CD4-positive, CD25-positive, alpha-beta regulatory T cell (primary cell): ENCODE measurements at regions not wholly inside any gene's neighbourhood (a gene's known extent, or its start where the extent isn't known, plus 50 kb on each side); places are given as distances from the start of the nearest gene placed in this dataset.

ENCODE experiments used
- ATAC-seq, 2 donors: fragments of 150-1000 bp; cut with Tn5 transposase; one replicate each; pipeline ENCODE4 v1.10.0; 2021; ENCODE audit warnings: low read depth in 2 of 2, moderate number of reproducible peaks in 2 of 2, moderate library complexity in 1 of 2
- DNase-seq, 3 donors: peaks; one replicate each; pipeline versions ENCODE4 v3.0.0 to v3.0.0-alpha.2; 2012 to 2022; ENCODE audit warnings: mixed read lengths in 1 of 3
- H3K27ac ChIP-seq: one replicate; pipeline ENCODE4 v1.7.0; 2013; ENCODE audit warnings: mild to moderate bottlenecking, low read length; ENCODE audit not compliant: insufficient read depth, poor library complexity, severe bottlenecking
- H3K27me3 ChIP-seq: one replicate; pipeline ENCODE4 v1.7.0; 2013; ENCODE audit warnings: low read length; ENCODE audit not compliant: control insufficient read depth, insufficient read depth
- H3K36me3 ChIP-seq: one replicate; pipeline ENCODE4 v1.7.0; 2013; ENCODE audit warnings: mild to moderate bottlenecking, low read length, moderate library complexity; ENCODE audit not compliant: control insufficient read depth, insufficient read depth
- H3K4me1 ChIP-seq: 2 replicates; pipeline ENCODE4 v1.7.0; 2013; ENCODE audit warnings: mild to moderate bottlenecking, low read length; ENCODE audit not compliant: insufficient read depth, control insufficient read depth, poor library complexity, severe bottlenecking
- H3K4me3 ChIP-seq: one replicate; pipeline ENCODE4 v1.7.0; 2013; ENCODE audit warnings: low read depth, mild to moderate bottlenecking, low read length, moderate library complexity
- H3K9me3 ChIP-seq, 2 experiments: 1 replicate in 1 of 2; 2 replicates in 1 of 2; pipeline ENCODE4 v1.7.0; 2013; ENCODE audit warnings: low read length in 2 of 2, mild to moderate bottlenecking in 1 of 2, moderate library complexity in 1 of 2; ENCODE audit not compliant: control insufficient read depth in 2 of 2
- H3K27ac Mint-ChIP-seq, 3 donors: one replicate each; pipeline ENCODE4 v1.8.0; 2020 to 2022; ENCODE audit warnings: mild to moderate bottlenecking in 3 of 3, mixed read lengths in 3 of 3, moderate library complexity in 2 of 3
- H3K27me3 Mint-ChIP-seq: one replicate; pipeline ENCODE4 v1.8.0; 2022; ENCODE audit warnings: mild to moderate bottlenecking, mixed read lengths
- H3K36me3 Mint-ChIP-seq: one replicate; pipeline ENCODE4 v1.8.0; 2020; ENCODE audit warnings: mixed read lengths
- H3K4me1 Mint-ChIP-seq, 4 donors: one replicate each; pipeline ENCODE4 v1.8.0; 2020 to 2022; ENCODE audit warnings: mixed read lengths in 4 of 4, mild to moderate bottlenecking in 1 of 4
- H3K4me3 Mint-ChIP-seq, 4 donors: one replicate each; pipeline ENCODE4 v1.8.0; 2020 to 2022; ENCODE audit warnings: mild to moderate bottlenecking in 4 of 4, mixed read lengths in 4 of 4, moderate library complexity in 3 of 4
- H3K9me3 Mint-ChIP-seq, 7 donors: one replicate each; pipeline ENCODE4 v1.8.0; 2020 to 2022; ENCODE audit warnings: mixed read lengths in 7 of 7, mild to moderate bottlenecking in 3 of 7, moderate library complexity in 2 of 7

- DNase-seq (no peak), ATAC-seq (no peak)
- Histone ChIP-seq H3K4me3 (no peak overlapping the region), H3K27ac (no peak overlapping the region), H3K9me3 (no peaks in the 10 kb centered on the region), H3K4me1 (no peaks in the 10 kb centered on the region), H3K27me3 (no peaks in the 10 kb centered on the region), H3K36me3 (no peaks in the 10 kb centered on the region)
- Mint-ChIP-seq H3K4me1 (no peaks in the 10 kb centered on the region), H3K36me3 (no peaks in the 10 kb centered on the region), H3K4me3 (no peak overlapping the region), H3K27ac (no peak overlapping the region), H3K27me3 (no peaks in the 10 kb centered on the region), H3K9me3 (peaks cover 0 to 5% (median 1%) of the 10 kb centered on the region in 7 donors)
These were observed 602.5 kb downstream of the TSN start for GRCh38 chr2:122357998-122358397.

GRCh38 chr2:122358729-122359128, 603.3 kb downstream of the TSN start:
- H3K27ac ChIP-seq = no peak overlapping the region
- H3K27ac Mint-ChIP-seq = no peak overlapping the region
- no peak for ATAC-seq

DNA sequence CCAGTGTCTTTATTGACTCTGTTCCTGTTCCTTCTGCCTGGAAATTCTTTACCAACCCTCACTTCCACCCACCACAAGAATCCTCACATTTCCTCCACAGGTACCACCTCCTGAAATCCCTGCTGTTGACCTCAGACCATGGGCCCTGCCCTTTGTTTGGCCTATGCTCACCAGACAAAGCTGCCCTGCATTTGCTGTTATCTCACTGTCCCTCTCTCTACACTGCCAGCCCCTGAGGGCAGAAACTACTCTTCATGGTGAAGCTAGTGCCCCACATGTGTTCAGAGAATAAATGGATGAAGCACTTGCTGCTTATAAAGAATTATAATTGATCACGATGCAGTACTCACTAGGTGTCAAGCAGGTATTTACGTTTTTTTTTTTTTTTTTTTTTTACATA, 608.4 kb downstream of the TSN start:
- no peak overlapping the region for H3K27ac Mint-ChIP-seq
- Histone ChIP-seq H3K9me3 (no peaks in the 10 kb centered on the region), H3K4me1 (no peaks in the 10 kb centered on the region), H3K27ac (no peak overlapping the region), H3K4me3 (no peak overlapping the region), H3K27me3 (no peaks in the 10 kb centered on the region), H3K36me3 (no peaks in the 10 kb centered on the region)
- H3K9me3 Mint-ChIP-seq = peaks cover 0 to 2% (median 0%) of the 10 kb centered on the region in 7 donors
- H3K4me3 Mint-ChIP-seq = no peak overlapping the region
- no peaks in the 10 kb centered on the region for H3K27me3 Mint-ChIP-seq
- no peak for ATAC-seq
- H3K36me3 Mint-ChIP-seq = no peaks in the 10 kb centered on the region
- DNase-seq = no peak
- no peaks in the 10 kb centered on the region for H3K4me1 Mint-ChIP-seq

More at GRCh38 chr2:122358729-122359128, 603.3 kb downstream of the TSN start:
- no peaks in the 10 kb centered on the region for H3K4me1 Mint-ChIP-seq
- no peaks in the 10 kb centered on the region for H3K36me3 Mint-ChIP-seq
- no peak overlapping the region for H3K4me3 ChIP-seq
- H3K36me3 ChIP-seq = no peaks in the 10 kb centered on the region
- H3K4me1 ChIP-seq = no peaks in the 10 kb centered on the region
- H3K9me3 Mint-ChIP-seq = peaks cover 0 to 5% (median 1%) of the 10 kb centered on the region in 7 donors
- H3K27me3 ChIP-seq = no peaks in the 10 kb centered on the region
- H3K27me3 Mint-ChIP-seq = no peaks in the 10 kb centered on the region
- H3K4me3 Mint-ChIP-seq = no peak overlapping the region
- no peak for DNase-seq
- no peaks in the 10 kb centered on the region for H3K9me3 ChIP-seq

DNA sequence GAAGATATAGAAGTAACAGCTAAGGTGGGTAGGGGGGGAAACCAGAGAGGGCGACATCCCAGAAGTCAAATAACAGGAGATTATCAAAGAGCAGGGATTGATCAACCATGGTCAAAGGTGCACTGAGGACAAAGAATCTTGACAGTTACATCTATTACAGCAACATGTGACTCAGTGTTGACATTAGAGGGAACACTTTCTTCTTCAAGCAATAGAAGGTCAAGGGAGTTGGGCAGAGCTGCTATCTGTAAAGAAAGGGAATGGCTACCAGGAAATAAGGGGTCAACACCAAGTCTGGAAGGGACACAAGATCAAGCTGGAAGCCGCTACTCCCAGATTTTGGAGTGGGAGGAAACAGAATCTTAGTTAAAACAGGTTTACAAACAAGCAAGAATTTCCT, 611.0 kb downstream of the TSN start:
- Mint-ChIP-seq H3K36me3 (no peaks in the 10 kb centered on the region), H3K4me3 (no peak overlapping the region), H3K9me3 (peaks cover 0 to 3% (median 0%) of the 10 kb centered on the region in 7 donors), H3K27me3 (no peaks in the 10 kb centered on the region), H3K27ac (no peak overlapping the region), H3K4me1 (no peaks in the 10 kb centered on the region)
- H3K9me3 ChIP-seq = peaks cover 0 to 2% of the 10 kb centered on the region in 2 experiments
- no peak for DNase-seq
- no peaks in the 10 kb centered on the region for H3K27me3 ChIP-seq
- H3K4me1 ChIP-seq = no peaks in the 10 kb centered on the region
- no peaks in the 10 kb centered on the region for H3K36me3 ChIP-seq
- ATAC-seq = no peak
- no peak overlapping the region for H3K27ac ChIP-seq
- H3K4me3 ChIP-seq = no peak overlapping the region

- Mint-ChIP-seq H3K36me3 (no peaks in the 10 kb centered on the region), H3K4me3 (no peak overlapping the region), H3K27me3 (no peaks in the 10 kb centered on the region), H3K27ac (no peak overlapping the region), H3K9me3 (peaks cover 0 to 3% (median 2%) of the 10 kb centered on the region in 7 donors), H3K4me1 (no peaks in the 10 kb centered on the region)
- no peak overlapping the region for H3K27ac ChIP-seq
- H3K4me1 ChIP-seq = no peaks in the 10 kb centered on the region
- ATAC-seq (no peak), DNase-seq (no peak)
- no peaks in the 10 kb centered on the region for H3K27me3 ChIP-seq
- no peaks in the 10 kb centered on the region for H3K36me3 ChIP-seq
- H3K9me3 ChIP-seq = peaks cover 0 to 2% of the 10 kb centered on the region in 2 experiments
- no peak overlapping the region for H3K4me3 ChIP-seq
These were observed 611.7 kb downstream of the TSN start for GRCh38 chr2:122366969-122367645.

DNA sequence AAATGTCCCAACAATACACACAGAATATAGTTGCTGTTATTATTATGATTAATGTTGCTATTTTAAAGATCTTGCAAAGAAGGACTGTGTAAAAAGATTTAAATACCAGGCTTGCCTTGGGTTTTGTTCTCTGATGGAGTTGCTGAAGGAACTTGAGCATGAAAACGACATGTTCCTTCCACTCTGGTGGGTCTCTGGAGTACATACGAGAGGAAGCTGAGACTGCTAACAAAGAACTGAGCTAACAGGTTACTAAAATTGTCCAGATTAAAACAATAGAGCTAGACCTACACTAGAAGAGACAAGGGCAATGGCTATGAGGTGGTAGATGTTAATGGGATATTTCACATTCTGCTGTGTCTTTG, 612.2 kb downstream of the TSN start:
- ATAC-seq = no peak
- Mint-ChIP-seq H3K27me3 (no peaks in the 10 kb centered on the region), H3K4me3 (no peak overlapping the region), H3K4me1 (no peaks in the 10 kb centered on the region), H3K27ac (no peak overlapping the region), H3K9me3 (peaks cover 0 to 7% (median 5%) of the 10 kb centered on the region in 7 donors), H3K36me3 (no peaks in the 10 kb centered on the region)
- no peak overlapping the region for H3K27ac ChIP-seq
- no peaks in the 10 kb centered on the region for H3K36me3 ChIP-seq
- peaks cover 0 to 2% of the 10 kb centered on the region in 2 experiments for H3K9me3 ChIP-seq
- DNase-seq = no peak
- no peaks in the 10 kb centered on the region for H3K4me1 ChIP-seq
- H3K27me3 ChIP-seq = no peaks in the 10 kb centered on the region
- H3K4me3 ChIP-seq = no peak overlapping the region

GRCh38 chr2:122368576-122369243, 613.3 kb downstream of the TSN start:
- Mint-ChIP-seq H3K27ac (no peak overlapping the region), H3K4me1 (no peaks in the 10 kb centered on the region), H3K4me3 (no peak overlapping the region), H3K9me3 (peaks cover 0 to 15% (median 6%) of the 10 kb centered on the region in 7 donors), H3K36me3 (no peaks in the 10 kb centered on the region), H3K27me3 (no peaks in the 10 kb centered on the region)
- no peaks in the 10 kb centered on the region for H3K27me3 ChIP-seq
- H3K36me3 ChIP-seq = no peaks in the 10 kb centered on the region
- H3K4me3 ChIP-seq = no peak overlapping the region
- no peaks in the 10 kb centered on the region for H3K4me1 ChIP-seq
- DNase-seq (no peak), ATAC-seq (no peak)
- no peak overlapping the region for H3K27ac ChIP-seq
- peaks cover 0 to 2% of the 10 kb centered on the region in 2 experiments for H3K9me3 ChIP-seq

GRCh38 chr2:122378521-122378920, 623.1 kb downstream of the TSN start:
- no peak overlapping the region for H3K4me3 ChIP-seq
- ATAC-seq = no peak

More at GRCh38 chr2:122378521-122378920, 623.1 kb downstream of the TSN start:
- no peaks in the 10 kb centered on the region for H3K4me1 Mint-ChIP-seq
- no peaks in the 10 kb centered on the region for H3K36me3 Mint-ChIP-seq
- no peaks in the 10 kb centered on the region for H3K27me3 ChIP-seq
- H3K9me3 Mint-ChIP-seq = peaks cover 0 to 10% (median 3%) of the 10 kb centered on the region in 7 donors
- no peaks in the 10 kb centered on the region for H3K4me1 ChIP-seq
- no peaks in the 10 kb centered on the region for H3K36me3 ChIP-seq
- no peak overlapping the region for H3K4me3 Mint-ChIP-seq
- DNase-seq = no peak
- no peak overlapping the region for H3K27ac Mint-ChIP-seq
- no peaks in the 10 kb centered on the region for H3K9me3 ChIP-seq
- no peak overlapping the region for H3K27ac ChIP-seq
- no peaks in the 10 kb centered on the region for H3K27me3 Mint-ChIP-seq
